Neural cell (in vitro differentiated cells): ENCODE measurements at regions not wholly inside any gene's neighbourhood (a gene's known extent, or its start where the extent isn't known, plus 50 kb on each side); places are given as distances from the start of the nearest gene placed in this dataset.
A peak's percentile ranks its signal among the peaks of the same experiment; 100 is the strongest.

Experiments
- H2AFZ ChIP-seq: fragments of 200-600, 300-800 bp; sonication (generic), shearing (Covaris generic); 2 replicates; pipeline ENCODE4 v1.6.0; 2014; ENCODE audit warnings: low read depth, mild to moderate bottlenecking, antibody characterized with exemption, low read length, moderate library complexity
- H3F3A ChIP-seq: fragments of 200-600 bp; shearing (Covaris generic); 2 replicates; pipeline ENCODE4 v1.6.1; 2016; ENCODE audit warnings: mild to moderate bottlenecking, moderate library complexity, mixed read lengths, antibody characterized with exemption, low read length; ENCODE audit not compliant: insufficient read depth, poor library complexity, severe bottlenecking
- H3K27ac ChIP-seq: fragments of 200-600, 300-800 bp; sonication (generic), shearing (Covaris generic); 2 replicates; pipeline ENCODE4 v1.5.1; 2014; ENCODE audit warnings: mild to moderate bottlenecking, low read length, moderate library complexity
- H3K27me3 ChIP-seq: fragments of 300-800, 200-600 bp; sonication (generic), shearing (Covaris generic); 2 replicates; pipeline ENCODE4 v1.6.0; 2014; ENCODE audit warnings: mild to moderate bottlenecking, low read depth, low read length, moderate library complexity; ENCODE audit not compliant: insufficient read depth
- H3K36me3 ChIP-seq: fragments of 300-800, 200-600 bp; sonication (generic), shearing (Covaris generic); 2 replicates; pipeline ENCODE4 v1.5.1; 2014; ENCODE audit warnings: mild to moderate bottlenecking, antibody characterized with exemption, low read length, moderate library complexity; ENCODE audit not compliant: insufficient read depth
- H3K4me2 ChIP-seq: fragments of 300-800, 200-600 bp; sonication (generic), shearing (Covaris generic); 2 replicates; pipeline ENCODE4 v1.6.0; 2014; ENCODE audit warnings: mild to moderate bottlenecking, low read length
- H3K4me3 ChIP-seq: fragments of 300-800, 200-600 bp; sonication (generic), shearing (Covaris generic); 2 replicates; pipeline ENCODE4 v1.5.1; 2014; ENCODE audit warnings: mild to moderate bottlenecking, low read length, moderate library complexity
- H3K79me2 ChIP-seq: fragments of 200-600 bp; shearing (Covaris generic); replicated peaks from 2 replicates; pipeline ENCODE4 v1.6.0; 2014; ENCODE audit warnings: mild to moderate bottlenecking, low read length, moderate library complexity; ENCODE audit not compliant: insufficient read depth
- H3K9ac ChIP-seq: fragments of 300-800, 200-600 bp; sonication (generic), shearing (Covaris generic); 2 replicates; pipeline ENCODE4 v1.6.1; 2016; ENCODE audit warnings: mild to moderate bottlenecking, low read length, mixed read lengths
- H3K9me2 ChIP-seq: fragments of 200-600 bp; shearing (Covaris generic); 2 replicates; pipeline ENCODE4 v1.6.1; 2016; ENCODE audit warnings: mild to moderate bottlenecking, low read length, mixed read lengths; ENCODE audit not compliant: insufficient read depth
- H3K9me3 ChIP-seq: fragments of 200-600, 300-800 bp; sonication (generic), shearing (Covaris generic); 2 replicates; pipeline ENCODE4 v1.6.1; 2016; ENCODE audit warnings: mild to moderate bottlenecking, mixed run types, low read length, moderate library complexity, mixed read lengths
- H4K20me1 ChIP-seq: fragments of 200-600 bp; shearing (Covaris generic); 2 replicates; pipeline ENCODE4 v1.6.1; 2016; ENCODE audit warnings: mild to moderate bottlenecking, mixed run types; ENCODE audit not compliant: insufficient read depth
- CTCF ChIP-seq: fragments of 450-650 bp; IDR thresholded peaks from 2 replicates; pipeline ENCODE4 v1.5.1; 2014; ENCODE audit warnings: antibody characterized with exemption, mild to moderate bottlenecking, moderate library complexity; ENCODE audit not compliant: poor library complexity, severe bottlenecking
- EP300 ChIP-seq: fragments of 450-650 bp; conservative IDR thresholded peaks from 2 replicates; pipeline ENCODE4 v1.6.1; 2014; ENCODE audit warnings: antibody characterized with exemption, mild to moderate bottlenecking, moderate library complexity; ENCODE audit not compliant: poor library complexity, severe bottlenecking
- EZH2 ChIP-seq: fragments of 200-600, 300-800 bp; shearing (Covaris generic), sonication (generic); IDR thresholded peaks from 2 replicates; pipeline ENCODE4 v1.6.1; 2014; ENCODE audit warnings: antibody characterized with exemption, low read length, borderline replicate concordance, mild to moderate bottlenecking; ENCODE audit not compliant: insufficient read depth, poor library complexity, severe bottlenecking
- MXI1 ChIP-seq: fragments of 450-650 bp; conservative IDR thresholded peaks from 2 replicates; pipeline ENCODE4 v1.6.1; 2014; ENCODE audit warnings: antibody characterized with exemption, mild to moderate bottlenecking; ENCODE audit not compliant: poor library complexity, severe bottlenecking
- POLR2AphosphoS5 ChIP-seq: IDR thresholded peaks from 2 replicates; pipeline ENCODE4 v1.6.1; 2012
- RAD21 ChIP-seq: fragments of 450-650 bp; conservative IDR thresholded peaks from 2 replicates; pipeline ENCODE4 v1.6.1; 2014; ENCODE audit warnings: antibody characterized with exemption, mild to moderate bottlenecking, moderate library complexity
- REST ChIP-seq: IDR thresholded peaks from 2 replicates; pipeline ENCODE4 v1.6.1; 2012; ENCODE audit warnings: borderline replicate concordance
- SMC3 ChIP-seq: fragments of 450-650 bp; conservative IDR thresholded peaks from 2 replicates; pipeline ENCODE4 v1.6.1; 2014; ENCODE audit warnings: antibody characterized with exemption, mild to moderate bottlenecking, moderate library complexity; ENCODE audit not compliant: poor library complexity
- TAF1 ChIP-seq: IDR thresholded peaks from 2 replicates; pipeline ENCODE4 v1.6.1; 2012; ENCODE audit warnings: low read depth

- Histone ChIP-seq H3K9me3 (no peaks in the 10 kb centered on the region), H3K27me3 (no peaks in the 10 kb centered on the region), H3K27ac (no peak overlapping the region), H3F3A (peaks cover 7% of the 10 kb centered on the region), H3K9ac (no peak overlapping the region), H3K79me2 (no peaks in the 10 kb centered on the region), H2AFZ (no peak overlapping the region), H3K9me2 (no peaks in the 10 kb centered on the region), H4K20me1 (no peaks in the 10 kb centered on the region), H3K36me3 (no peaks in the 10 kb centered on the region), H3K4me3 (no peak overlapping the region), H3K4me2 (no peak overlapping the region)
- TF ChIP-seq EP300 (no peak), POLR2AphosphoS5 (no peak), TAF1 (no peak), RAD21 (no peak), EZH2 (no peak), REST (no peak), SMC3 (no peak), MXI1 (no peak), CTCF (no peak)
Measured at GRCh38 chr12:113766131-113766878, 199.8 kb downstream of the RBM19 start.

GRCh38 chr12:113764661-113765060 is 201.5 kb downstream of the RBM19 start:
- H3F3A ChIP-seq: peaks cover 7% of the 10 kb centered on the region
- TF ChIP-seq MXI1 (no peak), TAF1 (no peak), POLR2AphosphoS5 (no peak), RAD21 (no peak), EZH2 (no peak), SMC3 (no peak), EP300 (no peak), CTCF (no peak), REST (no peak)
- peak overlapping the region; percentile 81 for H3K9ac ChIP-seq
- H4K20me1 ChIP-seq: no peaks in the 10 kb centered on the region
- no peaks in the 10 kb centered on the region for H3K9me2 ChIP-seq
- no peak overlapping the region for H3K4me3 ChIP-seq
- no peaks in the 10 kb centered on the region for H3K36me3 ChIP-seq
- no peaks in the 10 kb centered on the region for H3K79me2 ChIP-seq
- H2AFZ ChIP-seq: no peak overlapping the region
- peak overlapping the region; percentile 99 for H3K27ac ChIP-seq
- H3K27me3 ChIP-seq: no peaks in the 10 kb centered on the region
- H3K4me2 ChIP-seq: no peak overlapping the region
- H3K9me3 ChIP-seq: no peaks in the 10 kb centered on the region
